OCI-LY3 (cell line): ENCODE measurements at regions not wholly inside any gene's neighbourhood (a gene's known extent, or its start where the extent isn't known, plus 50 kb on each side); places are given as distances from the start of the nearest gene placed in this dataset.

Experiments
- EZH2phosphoT487 ChIP-seq: fragments of 200-600 bp; shearing (Covaris generic); IDR thresholded peaks from 2 replicates; pipeline ENCODE4 v1.6.1; 2018; ENCODE audit warnings: antibody characterized with exemption, mixed run types, low read depth
- TF ChIP-seq, protein P1 (sequence below): fragments of 200-600, 300-600 bp; sonication (generic); IDR thresholded peaks from 2 replicates; pipeline ENCODE4 v1.5.1; 2014; ENCODE audit warnings: antibody characterized with exemption, low read length, low read depth

DNA sequence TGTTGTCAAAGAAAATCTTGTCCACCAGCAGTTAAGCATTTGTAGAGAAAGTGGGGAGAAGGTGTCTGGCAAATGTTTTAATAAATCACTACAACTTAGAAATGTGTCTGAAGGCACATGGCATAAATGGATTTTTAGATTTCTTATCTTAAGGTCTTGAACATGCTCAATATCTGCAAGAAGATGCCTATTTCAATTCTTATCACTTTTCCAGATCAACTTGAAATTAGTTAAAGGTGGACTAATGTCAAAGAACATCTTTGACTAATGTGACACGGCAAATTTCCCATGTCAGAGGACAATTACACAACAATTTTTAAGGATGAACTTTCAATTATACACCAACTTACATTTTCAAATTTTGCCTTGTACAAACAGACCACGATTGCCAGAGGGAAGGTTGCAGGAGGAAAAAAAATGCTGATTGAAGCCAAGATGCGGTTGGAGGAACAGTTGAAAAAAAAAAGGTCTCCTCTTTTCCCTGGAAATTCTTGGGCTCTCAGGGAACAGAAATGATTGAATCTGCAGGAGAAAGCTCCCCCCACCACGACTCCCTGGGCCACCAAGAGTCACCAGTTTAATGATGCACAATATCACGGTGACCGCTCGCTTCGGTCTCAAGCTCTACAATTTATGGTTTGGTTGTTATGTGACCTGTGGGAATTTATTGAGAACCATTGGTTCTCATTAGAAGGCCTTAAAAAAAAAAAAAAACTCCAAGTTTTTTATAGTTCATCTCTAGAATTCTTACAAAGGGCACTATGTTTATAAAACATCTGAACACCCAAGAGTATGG is 507.6 kb upstream of the ADAMTS9 start:
- TF ChIP-seq, protein P1, sequence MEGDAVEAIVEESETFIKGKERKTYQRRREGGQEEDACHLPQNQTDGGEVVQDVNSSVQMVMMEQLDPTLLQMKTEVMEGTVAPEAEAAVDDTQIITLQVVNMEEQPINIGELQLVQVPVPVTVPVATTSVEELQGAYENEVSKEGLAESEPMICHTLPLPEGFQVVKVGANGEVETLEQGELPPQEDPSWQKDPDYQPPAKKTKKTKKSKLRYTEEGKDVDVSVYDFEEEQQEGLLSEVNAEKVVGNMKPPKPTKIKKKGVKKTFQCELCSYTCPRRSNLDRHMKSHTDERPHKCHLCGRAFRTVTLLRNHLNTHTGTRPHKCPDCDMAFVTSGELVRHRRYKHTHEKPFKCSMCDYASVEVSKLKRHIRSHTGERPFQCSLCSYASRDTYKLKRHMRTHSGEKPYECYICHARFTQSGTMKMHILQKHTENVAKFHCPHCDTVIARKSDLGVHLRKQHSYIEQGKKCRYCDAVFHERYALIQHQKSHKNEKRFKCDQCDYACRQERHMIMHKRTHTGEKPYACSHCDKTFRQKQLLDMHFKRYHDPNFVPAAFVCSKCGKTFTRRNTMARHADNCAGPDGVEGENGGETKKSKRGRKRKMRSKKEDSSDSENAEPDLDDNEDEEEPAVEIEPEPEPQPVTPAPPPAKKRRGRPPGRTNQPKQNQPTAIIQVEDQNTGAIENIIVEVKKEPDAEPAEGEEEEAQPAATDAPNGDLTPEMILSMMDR = no peak
- TF ChIP-seq EZH2phosphoT487 = no peak
